Activated naive CD4-positive, alpha-beta T cell treated with anti-CD3 and anti-CD28 coated beads, Interleukin-2, amount 50 U/mL, for 24 hours (primary cell): ENCODE measurements at regions not wholly inside any gene's neighbourhood (a gene's known extent, or its start where the extent isn't known, plus 50 kb on each side); places are given as distances from the start of the nearest gene placed in this dataset.

Experiments
- H3K27ac Mint-ChIP-seq: one replicate; pipeline ENCODE4 v1.8.0; 2021; ENCODE audit warnings: mild to moderate bottlenecking, mixed read lengths
- H3K27me3 Mint-ChIP-seq: one replicate; pipeline ENCODE4 v1.8.0; 2021; ENCODE audit warnings: mixed read lengths
- H3K36me3 Mint-ChIP-seq: one replicate; pipeline ENCODE4 v1.8.0; 2021; ENCODE audit warnings: mixed read lengths
- H3K4me1 Mint-ChIP-seq: one replicate; pipeline ENCODE4 v1.8.0; 2021; ENCODE audit warnings: mixed read lengths
- H3K4me3 Mint-ChIP-seq: one replicate; pipeline ENCODE4 v1.8.0; 2021; ENCODE audit warnings: mild to moderate bottlenecking, mixed read lengths
- H3K9me3 Mint-ChIP-seq: one replicate; pipeline ENCODE4 v1.8.0; 2021; ENCODE audit warnings: mixed read lengths

DNA sequence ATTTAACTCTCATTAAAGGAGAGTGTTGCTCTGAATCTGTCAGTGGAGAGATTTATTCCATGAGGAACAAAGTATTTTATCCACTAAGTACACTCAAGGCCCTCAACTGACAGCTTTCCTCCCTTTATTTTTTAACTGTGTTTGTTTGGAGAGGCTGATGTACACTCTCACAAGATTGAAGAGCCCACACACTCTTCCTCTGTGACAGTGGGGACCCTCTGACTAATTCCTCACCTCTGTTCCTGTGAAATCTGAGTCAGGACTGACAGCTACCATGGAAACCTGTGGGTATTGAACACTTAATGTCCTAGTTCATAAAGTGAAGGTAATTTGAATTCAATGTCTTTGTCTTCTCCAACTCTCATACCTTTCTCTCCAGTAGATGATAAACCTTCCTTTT lies 189.8 kb upstream of the PITRM1 start:
- no peak overlapping the region for H3K4me3 Mint-ChIP-seq
- H3K4me1 Mint-ChIP-seq = no peaks in the 10 kb centered on the region
- peaks cover 5% of the 10 kb centered on the region for H3K9me3 Mint-ChIP-seq
- no peaks in the 10 kb centered on the region for H3K36me3 Mint-ChIP-seq
- H3K27ac Mint-ChIP-seq = no peak overlapping the region
- no peaks in the 10 kb centered on the region for H3K27me3 Mint-ChIP-seq

DNA sequence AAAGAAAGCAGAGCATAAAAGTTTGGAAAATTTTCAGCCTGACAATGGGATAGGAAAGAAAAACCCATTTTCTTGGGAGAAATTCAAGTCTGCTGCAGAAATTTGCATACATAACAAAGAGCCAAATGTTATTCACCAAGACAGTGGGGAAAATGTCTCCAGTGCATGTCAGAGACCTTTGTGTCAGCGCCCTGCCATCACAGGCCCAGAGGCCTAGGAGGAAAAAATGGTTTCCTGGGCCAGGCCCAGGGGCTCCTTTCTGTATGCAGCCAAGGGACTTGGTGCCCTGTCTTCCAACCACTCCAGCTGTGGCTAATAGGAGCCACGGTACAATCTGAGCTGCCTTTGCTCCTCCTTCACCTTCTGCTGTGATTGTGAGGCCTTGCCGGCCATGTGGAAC lies 189.1 kb upstream of the PITRM1 start:
- H3K9me3 Mint-ChIP-seq = peaks cover 5% of the 10 kb centered on the region
- no peaks in the 10 kb centered on the region for H3K36me3 Mint-ChIP-seq
- H3K4me3 Mint-ChIP-seq = no peak overlapping the region
- no peaks in the 10 kb centered on the region for H3K4me1 Mint-ChIP-seq
- H3K27ac Mint-ChIP-seq = no peak overlapping the region
- no peaks in the 10 kb centered on the region for H3K27me3 Mint-ChIP-seq

DNA sequence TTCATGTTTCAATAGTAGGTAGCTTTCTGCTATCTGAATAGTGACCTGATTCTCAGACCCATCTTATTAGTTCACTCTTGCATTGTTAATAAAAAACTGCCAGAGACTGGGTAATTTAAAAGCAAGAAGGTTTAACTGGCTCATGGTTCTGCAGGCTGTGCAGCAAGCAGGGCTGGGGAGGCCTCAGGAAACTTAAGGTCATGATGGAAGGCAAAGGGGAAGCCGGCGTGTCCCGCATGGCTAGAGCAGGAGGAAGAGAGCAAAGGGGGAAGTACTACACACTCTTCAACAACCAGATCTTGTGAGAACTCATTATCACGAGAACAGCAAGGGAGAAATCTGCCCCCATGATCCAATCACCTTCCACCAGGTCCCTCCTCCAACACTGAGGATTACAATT lies 185.2 kb upstream of the PITRM1 start:
- no peaks in the 10 kb centered on the region for H3K36me3 Mint-ChIP-seq
- H3K4me1 Mint-ChIP-seq = no peaks in the 10 kb centered on the region
- H3K4me3 Mint-ChIP-seq = no peak overlapping the region
- H3K9me3 Mint-ChIP-seq = peaks cover 5% of the 10 kb centered on the region
- no peak overlapping the region for H3K27ac Mint-ChIP-seq
- peaks cover 3% of the 10 kb centered on the region for H3K27me3 Mint-ChIP-seq

DNA sequence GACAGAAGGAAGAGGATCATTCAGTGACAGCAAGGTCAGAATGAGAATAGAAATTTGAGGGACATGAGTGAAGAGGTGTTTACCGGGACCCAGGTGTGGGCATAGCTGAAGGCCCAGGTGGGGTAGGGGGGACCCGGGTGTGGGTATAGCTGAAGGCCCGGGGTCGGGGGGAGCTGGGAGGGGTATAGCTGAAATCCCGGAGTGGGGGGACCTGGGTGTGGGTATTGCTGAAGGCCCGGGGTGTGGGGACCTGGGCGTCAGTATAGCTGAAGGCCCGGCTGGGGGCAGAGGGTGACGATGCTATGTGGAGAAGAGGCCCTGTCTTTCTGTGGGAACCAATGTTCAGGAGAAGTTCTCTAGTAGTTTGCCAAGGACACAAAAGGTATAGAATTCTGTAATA lies 183.0 kb upstream of the PITRM1 start:
- Mint-ChIP-seq H3K27me3 (peaks cover 9% of the 10 kb centered on the region), H3K4me1 (peaks cover 5% of the 10 kb centered on the region), H3K4me3 (no peak overlapping the region), H3K27ac (no peak overlapping the region), H3K9me3 (no peaks in the 10 kb centered on the region), H3K36me3 (no peaks in the 10 kb centered on the region)

DNA sequence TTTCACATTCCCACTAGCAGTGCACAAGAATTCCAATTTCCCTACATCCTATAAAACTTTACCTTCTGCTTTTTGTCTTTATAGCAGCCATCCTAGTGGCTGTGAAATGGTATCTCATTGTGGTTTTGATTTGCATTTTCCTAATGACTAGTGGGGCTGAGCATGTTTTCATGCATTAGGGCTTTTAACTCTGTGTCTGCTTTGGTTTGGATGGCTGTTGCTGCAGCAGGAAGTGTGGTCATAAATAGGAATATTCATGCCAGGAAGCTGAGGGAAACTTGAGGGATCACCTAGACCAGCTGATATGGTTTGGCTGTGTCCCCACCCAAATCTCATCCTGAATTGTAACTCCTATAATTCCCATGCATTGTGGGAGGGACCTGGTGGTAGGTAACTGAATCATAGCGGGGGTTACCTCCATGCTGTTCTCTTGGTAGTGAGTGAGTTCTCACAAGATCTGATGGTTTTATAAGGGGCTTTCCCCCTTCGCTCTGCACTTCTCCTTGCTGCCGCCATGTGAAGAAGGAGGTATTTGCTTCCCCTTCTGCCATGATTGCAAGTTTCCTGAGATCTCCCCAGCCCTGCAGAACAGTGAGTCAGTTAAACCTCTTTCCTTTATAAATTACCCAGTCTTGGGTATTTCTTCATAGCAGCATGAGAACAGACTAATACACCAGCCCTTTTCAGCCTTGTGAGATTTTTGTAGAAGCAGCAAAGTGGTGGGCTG lies 181.8 kb upstream of the PITRM1 start:
- peaks cover 5% of the 10 kb centered on the region for H3K4me1 Mint-ChIP-seq

DNA sequence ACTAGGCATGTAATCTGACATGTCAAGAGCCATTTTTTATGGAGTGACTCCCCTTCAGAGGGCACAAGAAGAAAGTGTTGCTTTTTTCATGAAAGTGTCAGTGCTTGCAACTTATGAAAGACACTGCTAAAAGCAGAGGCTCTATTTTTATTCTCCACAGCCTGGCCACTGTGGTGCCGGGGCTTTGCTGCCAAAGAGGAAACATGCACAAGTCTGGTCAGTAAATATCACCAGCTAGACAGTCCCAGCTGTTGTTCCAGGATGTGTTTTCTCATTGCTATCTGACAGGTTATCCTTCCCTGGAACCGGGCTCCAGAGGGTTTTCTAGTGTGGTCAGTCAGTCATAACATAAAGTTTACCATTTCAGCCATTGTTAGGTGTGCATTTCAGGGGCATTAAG lies 180.7 kb upstream of the PITRM1 start:
- Mint-ChIP-seq H3K27ac (no peak overlapping the region), H3K36me3 (no peaks in the 10 kb centered on the region), H3K9me3 (no peaks in the 10 kb centered on the region), H3K27me3 (peaks cover 13% of the 10 kb centered on the region), H3K4me1 (peaks cover 5% of the 10 kb centered on the region), H3K4me3 (no peak overlapping the region)

More for the DNA sequence above, 181.8 kb upstream of the PITRM1 start:
- no peaks in the 10 kb centered on the region for H3K9me3 Mint-ChIP-seq
- no peak overlapping the region for H3K27ac Mint-ChIP-seq
- no peaks in the 10 kb centered on the region for H3K36me3 Mint-ChIP-seq
- no peak overlapping the region for H3K4me3 Mint-ChIP-seq
- peaks cover 13% of the 10 kb centered on the region for H3K27me3 Mint-ChIP-seq

DNA sequence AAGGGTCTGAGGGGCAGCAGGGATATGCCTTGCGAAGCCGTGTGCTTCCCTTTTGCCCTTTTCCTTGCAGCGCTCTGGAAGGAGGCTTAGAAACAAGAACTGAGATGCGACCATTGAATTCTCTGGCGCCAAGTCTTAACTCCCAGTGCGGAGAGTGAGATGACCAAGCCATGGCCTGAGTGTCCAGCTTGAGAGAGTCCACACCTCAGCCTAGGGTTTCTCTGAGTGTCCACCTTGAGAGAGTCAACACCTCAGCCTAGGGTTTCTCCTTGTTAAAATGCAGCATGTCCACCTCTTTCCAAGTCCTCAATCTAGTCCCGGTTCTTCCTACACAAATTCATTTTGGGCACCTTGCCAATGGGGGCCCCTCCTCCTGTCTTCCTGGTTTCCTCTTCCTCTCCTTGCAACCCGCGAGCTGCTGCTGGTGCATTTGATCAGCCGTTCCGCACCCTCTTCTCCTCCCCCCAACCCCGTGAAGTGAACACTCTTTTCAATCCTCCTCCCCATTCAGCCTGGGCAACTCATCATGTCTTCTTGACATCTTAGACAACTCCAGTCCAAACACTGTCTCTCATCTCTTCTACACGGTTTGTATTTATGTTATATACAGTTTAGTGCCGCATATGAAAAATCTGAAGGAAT lies 178.2 kb upstream of the PITRM1 start:
- Mint-ChIP-seq H3K36me3 (no peaks in the 10 kb centered on the region), H3K27ac (no peak overlapping the region), H3K4me1 (peaks cover 5% of the 10 kb centered on the region), H3K27me3 (peaks cover 14% of the 10 kb centered on the region), H3K9me3 (no peaks in the 10 kb centered on the region), H3K4me3 (no peak overlapping the region)

DNA sequence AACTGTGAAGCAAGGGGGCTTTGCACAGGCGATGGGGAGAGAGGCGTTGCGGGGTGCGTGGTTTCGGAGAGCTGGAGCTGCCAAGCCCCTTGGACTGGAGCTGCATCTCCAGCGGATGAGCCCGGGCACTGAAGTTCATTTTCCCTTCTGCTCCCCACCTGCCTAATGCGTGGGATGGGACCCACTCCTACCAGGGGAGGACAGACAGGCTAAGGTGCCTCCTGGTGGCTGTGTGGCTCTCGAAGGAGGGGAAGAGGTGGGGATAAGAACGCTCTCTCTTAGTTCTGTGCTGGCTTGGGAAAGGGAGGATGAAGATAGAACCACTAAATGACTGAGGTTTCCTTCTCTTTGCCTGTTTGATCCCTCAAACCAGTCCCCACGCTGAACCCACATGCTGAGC lies 177.6 kb upstream of the PITRM1 start:
- Mint-ChIP-seq H3K27ac (no peak overlapping the region), H3K9me3 (no peaks in the 10 kb centered on the region), H3K4me3 (no peak overlapping the region), H3K27me3 (peaks cover 15% of the 10 kb centered on the region), H3K4me1 (peaks cover 5% of the 10 kb centered on the region), H3K36me3 (no peaks in the 10 kb centered on the region)

DNA sequence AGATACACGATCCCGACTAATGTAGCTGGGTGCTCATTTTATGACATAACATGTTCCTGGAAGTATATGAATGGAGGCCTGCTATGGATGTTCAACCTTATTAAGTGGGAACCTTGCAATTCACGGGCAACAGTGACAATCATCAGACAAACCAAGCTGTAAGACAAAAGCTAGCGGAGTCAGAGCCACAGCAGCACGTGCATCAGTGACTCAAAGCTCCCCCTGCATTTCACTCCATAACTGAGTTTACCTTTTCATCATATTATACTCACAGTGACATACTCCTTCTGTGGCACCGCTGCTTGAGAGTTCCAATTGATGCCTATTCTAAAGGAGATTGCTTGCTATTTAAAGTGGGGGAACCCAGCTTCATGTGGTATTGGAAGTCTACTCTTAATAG lies 176.0 kb upstream of the PITRM1 start:
- Mint-ChIP-seq H3K27ac (no peak overlapping the region), H3K36me3 (no peaks in the 10 kb centered on the region), H3K9me3 (no peaks in the 10 kb centered on the region), H3K4me1 (peaks cover 5% of the 10 kb centered on the region), H3K4me3 (no peak overlapping the region), H3K27me3 (peaks cover 18% of the 10 kb centered on the region)

DNA sequence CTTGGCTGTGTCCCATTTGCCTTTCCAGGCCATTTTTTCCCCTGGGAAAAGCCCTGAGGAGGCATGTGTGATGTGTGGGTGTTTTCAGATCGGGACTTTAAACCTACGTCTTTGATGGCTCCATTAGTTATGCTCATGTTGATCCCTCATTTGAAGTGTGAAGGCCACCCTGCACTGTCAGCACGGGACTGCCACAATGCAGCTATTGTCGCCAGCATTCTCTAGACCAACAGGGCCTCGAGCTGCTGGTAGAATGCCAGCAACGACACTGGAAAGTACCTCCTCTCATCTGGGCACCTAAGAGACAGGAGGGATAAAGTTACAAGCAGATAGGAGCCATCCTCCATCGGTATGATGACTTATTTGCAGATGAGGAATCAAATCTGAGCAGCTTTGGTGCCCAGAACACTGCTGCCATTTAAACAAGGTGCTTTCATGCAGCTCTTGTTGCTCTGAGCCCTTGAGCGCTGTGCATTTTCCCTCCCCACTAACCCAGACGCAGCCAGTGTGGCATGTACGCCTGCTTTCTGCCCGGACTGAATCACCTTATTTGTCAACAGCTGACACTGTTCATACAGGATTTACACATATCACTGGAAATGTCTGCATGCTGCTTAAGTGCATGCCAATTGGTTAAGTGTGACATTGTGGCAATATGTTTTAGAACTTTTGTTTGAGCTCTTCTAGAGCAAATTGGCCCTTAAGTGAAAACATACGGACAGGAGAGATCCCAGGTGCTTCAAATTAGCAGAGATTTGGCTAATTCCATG lies 175.0 kb upstream of the PITRM1 start:
- Mint-ChIP-seq H3K4me3 (no peak overlapping the region), H3K27me3 (peaks cover 14% of the 10 kb centered on the region)

DNA sequence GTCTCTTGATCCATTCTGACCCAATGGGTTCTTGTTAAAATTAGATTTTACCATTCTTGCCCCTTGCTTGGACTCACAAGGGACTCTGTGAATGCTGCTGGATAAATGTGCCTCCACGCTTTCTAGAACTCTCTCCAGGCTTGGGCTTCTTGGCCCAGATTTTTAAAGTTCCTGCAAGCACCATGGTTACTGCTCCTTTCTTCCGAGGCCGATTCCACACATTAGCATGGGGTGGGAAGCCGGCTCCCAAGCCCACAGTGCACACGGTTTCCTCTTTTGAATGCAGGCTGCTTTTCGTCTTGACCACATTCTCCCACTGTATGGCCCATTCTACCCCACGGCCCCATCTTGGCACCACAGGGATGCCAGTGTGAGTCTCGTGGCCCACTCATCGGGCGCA lies 174.3 kb upstream of the PITRM1 start:
- H3K4me1 Mint-ChIP-seq = peaks cover 5% of the 10 kb centered on the region
- H3K27ac Mint-ChIP-seq = no peak overlapping the region
- no peaks in the 10 kb centered on the region for H3K9me3 Mint-ChIP-seq
- H3K4me3 Mint-ChIP-seq = no peak overlapping the region
- H3K36me3 Mint-ChIP-seq = no peaks in the 10 kb centered on the region
- peaks cover 14% of the 10 kb centered on the region for H3K27me3 Mint-ChIP-seq

More for the DNA sequence above, 175.0 kb upstream of the PITRM1 start:
- Mint-ChIP-seq H3K27ac (no peak overlapping the region), H3K4me1 (peaks cover 5% of the 10 kb centered on the region), H3K36me3 (no peaks in the 10 kb centered on the region), H3K9me3 (no peaks in the 10 kb centered on the region)

DNA sequence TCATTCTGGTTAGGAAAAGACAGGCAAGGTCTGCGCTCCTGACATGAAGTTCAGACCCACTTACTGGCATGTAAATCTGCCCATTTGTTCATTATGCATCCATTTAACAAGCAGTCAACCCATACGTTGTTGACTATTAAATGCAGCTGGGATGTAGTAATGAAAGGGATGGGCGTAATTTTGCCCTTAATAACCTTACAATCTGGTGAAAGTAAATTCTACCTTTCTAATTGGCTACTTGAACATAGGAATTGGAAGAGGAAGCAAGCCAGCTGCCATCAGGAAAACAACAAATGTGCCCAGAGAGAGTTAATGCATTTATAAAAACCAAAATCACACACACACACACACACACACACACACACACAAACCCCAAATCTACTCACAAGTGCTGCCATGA lies 170.2 kb upstream of the PITRM1 start:
- Mint-ChIP-seq H3K36me3 (no peaks in the 10 kb centered on the region), H3K4me1 (no peaks in the 10 kb centered on the region), H3K9me3 (no peaks in the 10 kb centered on the region), H3K4me3 (no peak overlapping the region), H3K27ac (no peak overlapping the region), H3K27me3 (peaks cover 6% of the 10 kb centered on the region)

DNA sequence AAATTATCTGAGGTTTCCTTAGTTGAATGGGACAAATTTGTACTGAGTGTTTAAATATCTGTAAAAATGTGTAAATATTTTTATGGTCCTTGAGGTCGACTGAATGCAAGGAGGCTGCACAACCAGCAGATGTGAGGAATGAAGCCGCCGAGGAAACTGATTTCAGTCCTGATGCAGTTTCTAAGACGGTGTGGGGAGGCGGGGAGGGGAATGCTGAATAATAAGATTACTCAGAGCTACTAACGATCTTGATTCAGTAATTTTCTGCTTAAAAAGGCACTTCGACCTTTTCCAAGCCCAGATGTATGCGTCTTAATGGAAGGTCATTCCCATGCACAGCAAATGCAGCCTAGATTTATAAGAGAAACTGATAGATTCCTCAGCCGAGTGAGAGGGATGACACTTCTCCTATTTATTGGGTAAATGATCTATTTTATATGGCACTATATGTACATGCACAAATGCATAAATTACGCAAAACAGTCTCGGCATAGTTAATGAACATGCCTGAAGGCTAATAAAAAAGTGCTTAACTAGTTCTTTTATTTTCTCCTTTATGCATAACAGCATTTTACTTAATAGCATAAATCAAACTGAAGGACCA lies 167.6 kb upstream of the PITRM1 start:
- H3K36me3 Mint-ChIP-seq = no peaks in the 10 kb centered on the region
- H3K4me1 Mint-ChIP-seq = no peaks in the 10 kb centered on the region
- peaks cover 4% of the 10 kb centered on the region for H3K27me3 Mint-ChIP-seq
- no peaks in the 10 kb centered on the region for H3K9me3 Mint-ChIP-seq
- H3K4me3 Mint-ChIP-seq = no peak overlapping the region
- no peak overlapping the region for H3K27ac Mint-ChIP-seq

DNA sequence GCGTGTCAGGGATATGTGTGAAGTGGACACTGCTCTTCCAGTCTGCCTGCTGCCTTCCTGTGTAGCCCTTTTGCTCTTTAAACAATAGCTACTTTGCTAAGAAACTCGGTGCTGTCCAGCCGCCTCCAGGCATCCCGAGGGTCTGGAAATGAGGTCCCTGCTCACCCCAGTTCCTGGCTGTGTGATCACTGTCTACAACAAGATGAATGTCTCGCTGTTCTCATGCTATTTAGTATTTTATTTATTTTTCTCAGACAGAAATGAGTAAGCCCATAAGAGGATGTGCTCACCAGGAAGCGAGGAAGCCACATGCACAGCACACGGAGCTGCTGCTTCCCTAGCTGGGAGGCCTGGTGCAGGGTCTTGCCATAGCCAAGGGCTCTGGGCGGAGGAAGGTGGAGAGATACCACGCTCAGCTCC lies 167.0 kb upstream of the PITRM1 start:
- Mint-ChIP-seq H3K4me1 (no peaks in the 10 kb centered on the region), H3K27me3 (no peaks in the 10 kb centered on the region), H3K4me3 (no peak overlapping the region), H3K36me3 (no peaks in the 10 kb centered on the region), H3K9me3 (no peaks in the 10 kb centered on the region), H3K27ac (no peak overlapping the region)

DNA sequence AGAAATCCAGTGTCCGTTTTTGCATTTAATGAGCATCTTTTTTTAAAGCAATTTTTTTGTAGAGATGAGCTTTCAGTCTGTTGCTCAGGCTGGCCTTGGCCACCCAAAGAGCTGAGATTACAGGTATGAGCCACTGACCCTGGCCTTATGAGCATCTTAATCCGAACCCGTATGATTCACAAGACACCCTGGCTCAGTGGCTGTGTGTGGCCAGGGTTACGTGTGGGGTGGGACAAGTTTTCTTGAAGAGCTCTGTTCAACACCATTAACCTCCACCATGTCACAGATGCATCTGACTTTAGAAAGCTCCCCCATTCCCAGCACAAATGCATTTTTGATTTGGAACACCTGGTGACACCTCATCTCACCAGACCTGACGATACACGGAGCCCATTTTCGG lies 166.5 kb upstream of the PITRM1 start:
- no peaks in the 10 kb centered on the region for H3K9me3 Mint-ChIP-seq
- no peak overlapping the region for H3K27ac Mint-ChIP-seq
- no peaks in the 10 kb centered on the region for H3K36me3 Mint-ChIP-seq
- H3K4me1 Mint-ChIP-seq = no peaks in the 10 kb centered on the region
- no peak overlapping the region for H3K4me3 Mint-ChIP-seq
- no peaks in the 10 kb centered on the region for H3K27me3 Mint-ChIP-seq

DNA sequence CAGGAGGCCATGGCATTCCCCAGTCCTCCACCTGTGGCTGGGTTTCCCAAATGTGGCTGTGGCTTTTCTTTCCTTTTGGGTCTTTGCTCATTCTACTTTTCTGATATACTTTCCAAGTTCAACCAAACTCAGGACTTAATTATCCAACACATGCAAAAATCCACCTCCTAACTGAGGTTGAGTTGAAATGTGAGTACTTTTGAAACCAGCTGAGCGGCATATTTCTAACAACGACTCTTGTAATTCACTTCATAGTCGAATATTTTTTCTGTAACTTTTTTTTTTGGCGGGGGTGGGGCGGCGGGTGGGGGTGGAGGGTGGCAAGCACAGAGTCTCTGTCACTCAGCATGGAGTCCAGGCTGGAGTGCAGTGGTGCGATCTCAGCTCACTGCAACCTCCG lies 165.2 kb upstream of the PITRM1 start:
- Mint-ChIP-seq H3K9me3 (no peaks in the 10 kb centered on the region), H3K36me3 (no peaks in the 10 kb centered on the region), H3K27ac (no peak overlapping the region), H3K4me3 (no peak overlapping the region), H3K4me1 (no peaks in the 10 kb centered on the region), H3K27me3 (no peaks in the 10 kb centered on the region)
